ENCODE measurements at regions not wholly inside any gene's neighbourhood (a gene's known extent, or its start where the extent isn't known, plus 50 kb on each side); places are given as distances from the start of the nearest gene placed in this dataset.
"Not testable (repeated sequence)": the region's sequence is repeated elsewhere in the genome, so short reads cannot be mapped to it uniquely, and the experiment has no call there.

DNA sequence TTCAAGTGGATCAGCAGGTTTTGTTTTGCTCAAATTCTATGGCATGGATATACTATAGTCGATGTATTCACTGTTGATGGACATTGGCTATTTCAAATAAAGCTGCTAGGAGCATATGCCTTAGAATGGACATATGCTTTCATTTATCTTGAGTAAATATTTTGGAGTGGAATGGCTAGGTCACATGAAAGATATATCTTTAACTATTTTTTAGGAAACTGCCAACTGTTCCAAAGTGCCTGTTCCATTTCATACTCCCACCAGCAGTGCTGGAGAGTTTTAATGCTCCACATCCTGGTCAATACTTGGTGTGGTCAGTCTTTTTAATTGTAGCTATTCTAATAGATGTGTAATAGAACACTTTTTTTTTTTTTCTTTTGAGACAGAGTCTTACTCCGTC is 81.1 kb upstream of the PIM1 start:
- TF ChIP-seq, protein P1, sequence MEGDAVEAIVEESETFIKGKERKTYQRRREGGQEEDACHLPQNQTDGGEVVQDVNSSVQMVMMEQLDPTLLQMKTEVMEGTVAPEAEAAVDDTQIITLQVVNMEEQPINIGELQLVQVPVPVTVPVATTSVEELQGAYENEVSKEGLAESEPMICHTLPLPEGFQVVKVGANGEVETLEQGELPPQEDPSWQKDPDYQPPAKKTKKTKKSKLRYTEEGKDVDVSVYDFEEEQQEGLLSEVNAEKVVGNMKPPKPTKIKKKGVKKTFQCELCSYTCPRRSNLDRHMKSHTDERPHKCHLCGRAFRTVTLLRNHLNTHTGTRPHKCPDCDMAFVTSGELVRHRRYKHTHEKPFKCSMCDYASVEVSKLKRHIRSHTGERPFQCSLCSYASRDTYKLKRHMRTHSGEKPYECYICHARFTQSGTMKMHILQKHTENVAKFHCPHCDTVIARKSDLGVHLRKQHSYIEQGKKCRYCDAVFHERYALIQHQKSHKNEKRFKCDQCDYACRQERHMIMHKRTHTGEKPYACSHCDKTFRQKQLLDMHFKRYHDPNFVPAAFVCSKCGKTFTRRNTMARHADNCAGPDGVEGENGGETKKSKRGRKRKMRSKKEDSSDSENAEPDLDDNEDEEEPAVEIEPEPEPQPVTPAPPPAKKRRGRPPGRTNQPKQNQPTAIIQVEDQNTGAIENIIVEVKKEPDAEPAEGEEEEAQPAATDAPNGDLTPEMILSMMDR (conservative IDR thresholded peaks at IDR 0.05; ENCODE audit: low read depth): no peak
- no peak overlapping the region for H3K27ac ChIP-seq
- CTCF ChIA-PET: no interaction called here
- POLR2A ChIA-PET (ENCODE audit: low non-redundant PET): interaction anchor here (0.6 kb wide), 1 partner anchor 575 kb away, joined by 8 read pairs; no protein-coding TSS in a partner anchor
- DNase-seq (ENCODE audit: low spot score): no peak

DNA sequence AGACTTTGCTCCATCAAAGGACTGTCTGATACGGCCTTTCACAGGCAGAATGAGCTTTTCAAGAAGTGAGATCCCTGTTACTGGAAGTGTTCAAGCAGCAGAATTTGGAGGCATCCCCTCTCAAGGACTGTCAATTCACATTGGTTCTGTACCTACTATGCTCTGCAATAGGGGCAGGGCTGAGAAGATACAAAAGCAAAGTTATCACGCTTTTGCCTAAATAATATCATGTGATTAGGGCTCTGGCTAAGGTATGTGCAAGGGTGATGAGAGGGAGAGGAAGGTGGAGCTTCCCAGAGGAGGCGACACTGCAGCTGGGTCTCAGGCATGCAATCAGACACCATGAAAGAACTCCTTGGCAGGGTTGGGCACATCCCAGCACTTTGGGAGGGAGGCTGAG is 80.2 kb upstream of the PIM1 start:
- CTCF ChIA-PET: no interaction called here
- no peak for DNase-seq (ENCODE audit: low spot score)
- H3K27ac ChIP-seq: no peak overlapping the region
- POLR2A ChIA-PET (ENCODE audit: low non-redundant PET): no interaction called here
- TF ChIP-seq, protein P1 (conservative IDR thresholded peaks at IDR 0.05; ENCODE audit: low read depth): no peak

DNA sequence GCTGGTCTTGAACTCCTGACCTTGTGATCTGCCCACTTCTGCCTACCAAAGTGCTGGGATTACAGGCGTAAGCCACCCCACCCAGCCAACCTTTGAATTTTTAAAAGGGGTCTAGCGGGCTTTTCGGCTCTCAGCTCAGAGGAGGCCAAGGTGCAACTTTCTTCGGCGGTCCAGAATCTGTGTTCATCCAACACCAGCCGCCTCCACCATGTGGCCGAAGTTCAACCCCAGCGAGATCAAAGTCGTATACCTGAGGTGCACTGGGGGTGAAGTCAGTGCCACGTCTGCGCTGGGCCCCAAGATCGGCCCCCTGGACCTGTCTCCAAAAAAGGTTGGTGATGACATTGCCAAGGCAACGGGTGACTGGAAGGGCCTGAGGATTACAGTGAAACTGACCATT is 78.8 kb upstream of the PIM1 start:
- H3K27ac ChIP-seq; POLR2A ChIA-PET (ENCODE audit: low non-redundant PET); CTCF ChIA-PET; DNase-seq (ENCODE audit: low spot score): not testable (repeated sequence)

DNA sequence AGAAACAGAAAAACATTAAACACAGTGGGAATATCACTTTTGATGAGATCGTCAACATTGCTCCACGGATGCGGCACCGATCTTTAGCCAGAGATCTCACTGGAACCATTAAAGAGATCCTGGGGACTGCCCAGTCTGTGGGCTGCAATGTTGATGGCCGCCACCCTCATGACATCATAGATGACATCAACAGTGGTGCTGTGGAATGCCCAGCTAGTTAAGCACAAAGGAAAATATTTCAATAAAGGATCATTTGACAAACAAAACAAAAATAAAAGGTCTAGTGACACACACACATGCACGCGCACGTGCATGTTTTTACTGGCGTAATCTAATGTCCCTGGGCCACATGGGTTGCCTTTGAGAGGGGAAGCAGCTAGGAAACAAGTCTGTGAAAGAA is 78.4 kb upstream of the PIM1 start:
- H3K27ac ChIP-seq; DNase-seq (ENCODE audit: low spot score); POLR2A ChIA-PET (ENCODE audit: low non-redundant PET); CTCF ChIA-PET: not testable (repeated sequence)

DNA sequence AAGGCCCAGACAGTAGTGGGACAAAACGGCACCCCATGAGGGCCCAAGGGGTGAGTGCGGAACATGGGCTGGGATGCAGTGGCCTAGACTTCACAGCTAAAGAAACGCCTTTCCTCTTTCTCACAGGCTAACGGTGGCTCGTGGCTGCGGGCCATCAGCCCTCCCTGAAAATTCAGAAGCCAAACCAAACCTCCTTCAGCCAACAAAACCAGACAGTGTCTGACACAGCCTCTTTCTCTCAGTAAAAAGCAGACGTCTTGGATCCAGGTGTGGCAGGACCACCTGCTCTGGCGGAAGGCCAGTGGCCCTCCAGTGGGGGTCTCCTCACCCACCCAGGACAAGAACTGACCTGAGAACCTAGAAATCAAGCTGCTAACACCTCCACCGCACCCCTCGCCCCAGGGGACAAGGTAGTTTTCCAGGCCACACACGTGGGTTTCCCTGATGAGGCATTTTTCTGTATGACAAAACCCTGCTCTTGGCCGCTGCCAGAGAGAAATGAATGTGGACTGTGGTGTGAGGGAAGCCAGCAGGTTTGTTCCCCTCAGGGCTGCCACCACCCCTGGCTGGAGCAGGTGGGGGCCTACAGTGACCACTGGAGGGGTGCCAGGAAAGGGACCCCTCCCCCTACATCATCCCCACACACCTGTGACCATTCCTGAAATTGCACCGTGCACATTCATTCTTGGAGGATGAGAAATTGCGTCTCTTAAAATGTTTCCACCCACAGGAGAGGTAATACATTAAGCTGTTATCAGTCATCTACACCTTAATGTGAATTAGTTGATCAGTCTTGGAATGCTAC is 76.8 kb upstream of the PIM1 start:
- TF ChIP-seq, protein P1 (conservative IDR thresholded peaks at IDR 0.05; ENCODE audit: low read depth): no peak
- CTCF ChIA-PET: no interaction called here
- POLR2A ChIA-PET (ENCODE audit: low non-redundant PET): no interaction called here

DNA sequence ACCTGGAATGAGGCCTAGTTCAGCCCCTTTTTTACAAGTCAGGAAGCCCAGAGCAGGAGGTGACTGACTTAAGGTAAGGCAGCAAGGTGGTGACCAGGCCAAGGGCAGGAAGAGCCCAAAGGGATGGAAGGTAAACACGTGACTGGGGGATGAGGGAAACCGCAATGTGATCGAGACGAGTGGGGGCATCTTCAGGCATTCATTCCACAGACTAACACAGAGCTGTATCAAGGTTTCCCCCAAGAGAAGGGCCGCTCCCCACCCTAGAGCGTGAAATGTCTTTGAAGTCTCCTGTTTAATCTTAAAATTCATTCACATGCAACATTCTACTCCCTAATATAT is 76.3 kb upstream of the PIM1 start:
- TF ChIP-seq, protein P1 (conservative IDR thresholded peaks at IDR 0.05; ENCODE audit: low read depth): no peak
- CTCF ChIA-PET: no interaction called here
- POLR2A ChIA-PET (ENCODE audit: low non-redundant PET): no interaction called here
- peak overlapping the region; percentile 54 for H3K27ac ChIP-seq
- no peak for DNase-seq (ENCODE audit: low spot score)

More for the DNA sequence above, 76.8 kb upstream of the PIM1 start:
- DNase-seq (ENCODE audit: low spot score): no peak
- peak overlapping the region; percentile 54 for H3K27ac ChIP-seq

DNA sequence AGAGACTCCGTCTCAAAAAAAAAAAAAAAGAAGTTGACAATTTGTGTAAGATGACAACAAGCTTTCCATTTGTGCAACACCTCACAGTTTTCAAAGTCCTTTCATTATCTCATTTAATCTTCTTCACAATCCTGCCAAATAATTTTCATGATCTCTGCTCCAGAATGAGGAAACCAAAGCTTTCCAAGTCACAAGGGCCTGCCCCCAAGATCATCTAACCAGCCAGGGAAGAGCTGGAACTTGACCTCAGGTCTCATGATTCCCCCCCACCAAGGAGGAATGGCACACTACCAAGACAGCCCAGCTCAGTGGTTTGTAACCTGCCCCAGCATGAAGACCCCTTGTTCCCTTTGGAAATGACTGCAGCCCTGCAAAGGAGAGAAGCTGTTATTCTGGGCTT is 74.0 kb upstream of the PIM1 start:
- CTCF ChIA-PET: interaction anchor here (0.6 kb wide), 1 partner anchor 58 kb away, joined by 3 read pairs; no protein-coding TSS in a partner anchor
- POLR2A ChIA-PET (ENCODE audit: low non-redundant PET): no interaction called here
- no peak overlapping the region for H3K27ac ChIP-seq
- TF ChIP-seq, protein P1 (conservative IDR thresholded peaks at IDR 0.05; ENCODE audit: low read depth): no peak
- DNase-seq (ENCODE audit: low spot score): no peak

DNA sequence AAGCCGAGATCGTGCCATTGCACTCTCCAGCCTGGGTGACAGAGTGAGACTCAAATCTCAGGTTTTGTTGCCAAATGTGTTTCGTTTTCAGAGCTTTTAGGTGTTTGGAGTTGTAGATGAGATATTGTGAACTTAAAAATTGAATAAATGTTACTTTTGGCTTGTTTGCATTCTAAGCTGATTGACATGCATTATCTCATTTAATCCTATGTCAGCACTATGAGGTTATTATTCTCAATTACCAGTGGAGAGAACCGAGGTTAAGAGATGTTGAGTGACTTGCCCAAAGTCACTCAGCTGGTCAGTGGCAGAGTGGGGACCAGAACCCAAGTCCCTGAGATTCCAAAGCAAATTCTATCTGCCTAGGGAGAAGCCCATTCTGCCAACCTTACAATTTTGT is 72.6 kb upstream of the PIM1 start:
- CTCF ChIA-PET: no interaction called here
- POLR2A ChIA-PET (ENCODE audit: low non-redundant PET): no interaction called here
- H3K27ac ChIP-seq: no peak overlapping the region
- DNase-seq (ENCODE audit: low spot score): no peak
- TF ChIP-seq, protein P1 (conservative IDR thresholded peaks at IDR 0.05; ENCODE audit: low read depth): no peak

All from RWPE1 (cell line).